EH (cell line): ENCODE measurements at regions not wholly inside any gene's neighbourhood (a gene's known extent, or its start where the extent isn't known, plus 50 kb on each side); places are given as distances from the start of the nearest gene placed in this dataset.
"Not testable (repeated sequence)": the region's sequence is repeated elsewhere in the genome, so short reads cannot be mapped to it uniquely, and the experiment has no call there.

ENCODE experiments used
- DNase-seq: peaks from one replicate; pipeline ENCODE4 v3.0.0-alpha.2; 2015; ENCODE audit warnings: low read depth

DNA sequence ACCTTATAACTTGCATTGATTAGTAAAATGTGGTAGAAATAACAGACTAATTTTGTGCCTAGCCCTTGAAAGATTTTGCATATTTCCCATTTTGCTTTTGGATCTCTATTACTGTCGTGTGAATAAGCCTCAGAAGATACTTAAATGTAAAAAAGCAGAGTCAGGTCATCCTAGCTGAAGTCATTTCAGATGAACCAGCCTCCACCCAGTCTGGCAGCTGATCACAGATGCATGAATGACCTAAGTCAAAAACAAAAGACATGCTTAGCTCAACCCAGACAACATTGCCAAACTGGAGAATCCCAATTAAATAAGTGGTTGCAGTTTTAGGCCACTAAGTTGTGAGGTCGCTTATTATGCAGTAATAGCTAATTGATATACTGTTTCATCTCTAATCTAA lies 349.9 kb downstream of the C12orf50 start:
- no peak for DNase-seq

DNA sequence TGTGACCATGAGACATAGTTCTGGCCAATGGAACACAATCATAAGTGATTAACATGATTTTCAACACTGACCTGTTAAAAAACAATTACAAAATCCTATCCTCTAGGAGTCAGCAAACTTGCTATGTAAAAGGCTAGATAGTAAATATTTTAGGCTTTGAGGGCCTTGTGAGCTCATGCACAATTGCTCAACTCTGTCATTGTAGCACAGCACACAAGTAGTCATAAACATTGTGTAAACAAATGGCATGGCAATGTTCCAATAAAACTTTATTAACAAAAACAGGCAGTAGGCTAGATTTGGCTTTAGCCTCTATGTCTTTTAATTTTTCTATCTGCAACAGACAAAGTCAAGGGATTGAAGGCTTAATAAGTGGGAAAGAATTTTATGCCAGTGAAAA lies 350.7 kb downstream of the C12orf50 start:
- DNase-seq, result no peak

DNA sequence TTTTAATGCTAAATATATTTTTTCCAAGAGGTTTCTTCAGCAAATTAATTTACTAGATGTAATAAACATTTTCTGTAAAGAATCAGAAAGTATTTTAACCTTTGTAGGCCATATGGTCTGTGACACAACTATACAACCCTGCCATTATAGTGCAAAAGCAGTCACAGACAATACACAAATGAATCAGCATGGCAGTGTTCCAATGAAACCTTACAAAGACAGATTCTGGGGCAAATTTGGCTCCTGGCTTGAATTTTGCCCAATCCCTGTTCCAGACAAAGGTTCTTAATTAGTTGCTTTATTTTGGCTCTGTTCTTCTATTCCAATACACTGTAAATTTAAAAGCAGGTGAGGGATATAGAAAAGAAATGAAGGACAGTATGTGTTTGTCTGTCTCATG lies 352.5 kb downstream of the C12orf50 start:
- DNase-seq, result no peak

DNA sequence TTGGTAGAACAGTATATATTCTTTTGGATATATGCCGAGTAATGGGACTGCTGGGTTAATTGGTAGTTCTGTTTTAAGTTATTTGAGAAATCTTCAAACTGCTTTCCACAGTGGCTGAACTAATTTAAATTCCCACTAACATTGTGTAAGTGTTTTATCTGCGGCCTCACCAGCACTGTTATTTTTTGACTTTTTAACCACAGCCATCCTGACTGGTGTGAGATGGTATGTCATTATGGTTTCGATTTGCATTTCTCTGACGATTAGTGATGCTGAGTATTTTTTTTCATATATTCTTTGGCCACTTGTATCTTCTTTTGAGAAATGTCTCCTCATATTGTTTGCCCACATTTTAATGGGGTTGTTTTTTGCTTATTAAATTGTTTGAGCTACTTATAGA lies 357.4 kb downstream of the C12orf50 start:
- DNase-seq, result no peak

DNA sequence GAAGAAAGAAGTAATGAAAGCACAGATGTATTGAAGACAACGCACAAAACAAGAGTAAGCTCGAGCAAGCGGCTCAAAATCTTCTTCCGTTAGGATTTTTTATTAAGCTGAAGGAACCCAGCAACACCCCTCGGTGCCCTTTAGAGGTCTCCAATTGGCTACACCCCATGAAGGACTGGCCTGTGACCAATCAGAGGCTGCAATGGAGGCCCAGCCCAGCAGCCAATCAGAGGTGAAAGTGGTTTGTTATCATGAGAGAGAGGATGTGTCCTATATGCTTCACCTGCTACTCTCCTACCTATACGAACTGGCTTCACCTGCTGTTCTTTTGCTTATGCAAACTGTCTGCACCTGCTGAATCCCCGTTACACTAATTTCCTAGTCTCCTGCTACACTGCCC lies 358.8 kb downstream of the C12orf50 start:
- DNase-seq, result no peak

DNA sequence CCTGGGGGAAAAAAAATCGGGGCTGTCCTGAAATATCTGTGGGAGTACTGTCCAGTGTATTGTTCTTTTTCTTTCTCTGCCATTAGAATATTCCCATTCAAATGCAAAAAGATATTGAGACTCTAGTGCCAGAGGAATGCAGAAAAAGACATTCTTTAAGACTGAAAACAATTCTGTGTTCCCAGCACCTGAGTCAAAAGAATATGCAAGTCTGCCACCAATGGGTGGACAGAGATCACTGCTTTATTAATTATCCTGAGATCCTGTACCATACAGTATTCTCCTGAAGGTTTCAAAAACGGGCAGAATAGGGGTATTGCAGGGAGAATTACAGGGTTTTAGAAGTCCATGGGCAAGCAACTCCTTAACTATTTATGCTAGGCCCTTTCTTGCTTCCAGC lies 361.8 kb downstream of the C12orf50 start:
- no peak for DNase-seq

DNA sequence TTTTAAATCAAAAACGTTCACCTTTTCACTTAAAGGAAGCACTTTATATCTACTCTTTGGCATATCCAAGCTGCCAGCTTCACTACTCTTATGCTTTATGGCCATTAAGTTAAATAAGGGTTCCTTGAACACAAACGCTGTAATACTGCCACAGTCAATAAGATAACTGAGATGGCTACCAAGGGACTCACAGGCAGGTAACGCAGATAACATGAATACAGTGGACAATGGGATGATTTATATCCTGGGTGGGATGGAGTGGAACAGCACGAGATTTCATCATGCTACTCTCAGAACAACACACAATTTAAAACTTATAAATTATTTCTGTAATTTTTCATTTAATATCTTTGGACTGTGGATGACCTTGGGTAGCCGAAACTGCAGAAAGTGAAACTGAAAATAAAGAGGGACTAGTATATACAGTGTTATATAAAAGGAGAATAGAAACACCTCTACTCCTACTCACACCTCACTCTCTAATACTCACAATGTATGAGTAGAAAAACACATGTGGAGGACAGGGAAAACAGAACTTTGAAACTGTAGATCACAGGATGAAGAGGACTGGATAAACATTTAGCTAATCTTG lies 367.3 kb downstream of the C12orf50 start:
- DNase-seq, result no peak

DNA sequence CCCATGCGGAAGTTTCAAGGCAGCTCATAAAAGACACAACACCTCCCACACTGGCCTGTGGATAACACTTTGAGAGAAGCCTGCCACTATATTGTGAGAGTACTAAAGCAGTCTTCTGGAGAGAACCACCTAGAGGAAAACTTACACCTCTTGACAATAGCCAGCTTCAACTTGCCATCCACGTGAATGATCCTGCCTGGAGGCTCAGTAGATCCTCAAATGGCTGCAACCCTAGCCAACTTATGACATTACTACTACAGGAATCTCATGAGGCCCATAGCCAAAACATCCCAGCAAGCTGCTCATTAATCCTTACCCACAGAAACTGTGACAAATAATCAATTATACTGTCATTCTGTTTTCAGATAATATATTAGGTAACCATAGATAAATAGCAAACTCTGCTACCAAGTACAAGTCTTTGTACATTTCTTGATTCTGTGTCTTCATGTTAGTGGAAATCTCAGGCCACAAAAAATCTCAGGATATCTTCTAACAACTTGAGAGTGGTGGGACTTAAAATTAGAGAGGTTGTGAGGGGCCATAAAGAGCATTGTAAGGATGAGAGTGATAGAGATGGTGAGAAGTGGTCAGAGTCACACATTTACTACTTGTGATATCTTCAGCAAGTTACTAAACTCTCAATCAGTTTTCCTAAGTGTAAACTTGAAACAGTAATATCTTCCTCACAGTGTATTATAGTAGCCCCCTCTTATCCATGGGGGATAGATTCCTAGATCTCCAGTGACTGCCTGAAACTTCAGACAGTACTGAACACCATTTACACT lies 368.0 kb downstream of the C12orf50 start:
- no peak for DNase-seq

DNA sequence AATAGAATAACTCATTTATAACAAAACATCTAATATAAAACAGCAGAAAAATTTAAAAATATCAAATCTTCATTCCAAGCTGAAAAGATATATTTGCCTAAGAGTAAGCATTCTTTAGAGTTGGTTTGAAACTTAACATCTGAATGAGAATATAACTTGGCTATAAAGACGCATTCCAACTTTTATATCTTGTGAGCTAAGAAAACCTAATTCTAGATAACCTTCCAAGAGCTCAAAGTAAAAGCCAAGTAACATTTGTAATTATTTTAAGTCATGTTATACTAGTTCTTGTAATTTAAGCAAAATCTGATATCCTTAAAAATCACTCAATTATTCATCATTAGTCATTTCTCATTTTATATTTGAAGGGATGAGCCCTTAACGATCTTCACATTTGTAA lies 368.9 kb downstream of the C12orf50 start:
- no peak for DNase-seq

DNA sequence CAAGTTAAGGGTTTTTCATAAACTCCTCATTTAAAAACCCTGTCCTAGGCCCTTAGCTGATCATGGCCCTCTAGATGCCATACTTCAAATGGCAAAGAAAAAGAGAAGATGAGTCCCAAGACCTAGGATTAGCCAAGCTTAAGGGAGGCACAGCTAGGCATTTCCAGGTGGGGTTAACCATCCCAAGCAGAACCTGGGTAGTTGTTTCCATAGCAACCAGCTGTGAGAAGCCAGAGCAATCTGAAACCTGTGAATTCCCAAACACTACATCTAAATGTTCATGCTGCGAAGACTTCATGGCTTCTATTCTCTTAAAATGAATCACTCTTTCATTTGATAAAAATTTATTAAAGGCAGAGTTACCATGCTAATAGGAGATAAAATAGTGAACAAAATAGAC lies 372.9 kb downstream of the C12orf50 start:
- no peak for DNase-seq

DNA sequence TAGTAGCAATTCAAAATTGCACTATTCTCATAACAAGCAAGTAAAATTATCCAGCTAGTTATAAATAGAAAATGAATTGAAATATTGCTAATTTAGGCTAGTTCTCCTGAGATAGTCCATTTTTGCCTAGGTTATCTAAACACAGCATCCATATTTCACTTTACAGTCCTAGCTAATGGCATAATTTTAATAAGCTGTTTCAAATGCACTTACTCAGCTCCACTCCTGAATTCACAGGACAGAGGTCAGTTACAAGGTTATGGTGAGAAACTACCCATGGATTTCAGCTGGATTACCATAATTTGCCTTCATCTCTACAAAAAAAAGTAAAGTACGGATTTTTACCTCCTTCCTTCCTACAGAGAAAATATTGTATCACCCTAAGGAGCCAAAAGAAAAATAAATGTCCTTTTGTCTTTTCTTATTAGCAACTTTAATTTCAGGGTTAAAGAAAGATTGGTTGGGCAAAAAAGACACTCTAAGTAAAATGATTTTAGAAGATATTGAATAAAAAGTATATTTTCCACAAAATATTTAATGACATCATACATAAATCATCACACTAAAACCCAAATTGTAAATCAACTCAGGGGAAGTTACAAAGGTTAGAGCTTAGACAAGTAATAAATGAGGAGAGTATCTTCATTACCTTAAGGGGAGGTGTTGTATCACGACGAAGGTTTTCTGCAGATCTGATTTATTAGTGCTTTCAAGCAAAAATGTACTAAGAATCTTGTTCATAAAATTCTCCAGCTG lies 377.4 kb downstream of the C12orf50 start:
- no peak for DNase-seq

DNA sequence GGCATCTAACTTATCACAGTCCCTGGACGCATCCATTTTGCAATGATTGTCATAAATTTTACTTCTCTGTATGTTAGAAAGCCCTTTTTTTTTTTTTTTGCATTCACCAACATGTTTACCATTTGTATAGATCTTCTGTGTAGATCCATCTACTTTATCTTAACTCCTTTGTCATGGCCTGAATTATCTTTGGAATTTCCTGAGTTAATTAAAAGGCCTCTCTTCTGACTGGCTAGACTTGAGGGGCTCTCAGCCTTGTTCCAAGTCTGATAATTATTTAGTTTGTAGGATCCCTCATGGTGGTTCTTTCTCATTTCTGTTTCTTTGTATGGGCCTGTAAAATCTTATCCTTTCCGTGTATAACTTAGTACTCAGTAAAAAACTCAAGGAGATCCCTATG lies 387.0 kb downstream of the C12orf50 start:
- DNase-seq, result no peak

DNA sequence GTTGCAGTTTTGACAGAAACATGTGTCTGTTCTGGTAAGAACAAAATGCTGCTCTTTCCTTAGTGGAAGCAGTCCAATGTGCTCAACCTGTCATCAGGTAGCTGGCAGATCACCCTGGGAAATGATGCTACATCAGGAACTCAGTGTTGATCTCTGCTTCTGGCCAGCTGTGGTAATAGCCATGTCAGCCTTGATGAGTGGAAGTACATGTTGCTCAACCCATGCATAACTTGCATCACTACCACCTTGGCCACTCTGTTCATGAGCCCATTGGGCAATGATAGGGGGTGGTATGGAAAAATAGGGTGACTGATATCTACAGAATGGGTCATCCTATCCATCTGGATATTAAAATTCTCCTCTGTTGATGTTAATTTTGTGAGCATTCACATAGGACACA lies 411.0 kb downstream of the C12orf50 start:
- no peak for DNase-seq

DNA sequence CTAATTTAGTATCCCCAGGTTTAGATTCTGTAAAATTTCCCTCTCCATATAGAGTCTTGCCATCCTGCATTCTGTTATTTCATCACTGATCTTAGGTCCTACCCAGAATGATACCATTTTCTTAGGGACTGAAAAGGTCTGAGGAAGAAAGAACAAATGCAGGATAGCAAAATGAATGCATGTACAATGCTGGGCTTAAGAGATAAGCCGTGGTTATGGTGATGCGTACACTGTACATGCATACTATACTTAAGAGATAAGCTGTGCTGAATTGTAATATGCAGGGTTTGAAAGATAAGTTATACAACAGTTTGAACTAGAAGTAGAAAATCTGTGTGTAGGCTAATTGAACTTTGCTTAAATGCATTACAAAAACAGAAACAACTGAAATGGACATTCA lies 416.2 kb downstream of the C12orf50 start:
- no peak for DNase-seq

DNA sequence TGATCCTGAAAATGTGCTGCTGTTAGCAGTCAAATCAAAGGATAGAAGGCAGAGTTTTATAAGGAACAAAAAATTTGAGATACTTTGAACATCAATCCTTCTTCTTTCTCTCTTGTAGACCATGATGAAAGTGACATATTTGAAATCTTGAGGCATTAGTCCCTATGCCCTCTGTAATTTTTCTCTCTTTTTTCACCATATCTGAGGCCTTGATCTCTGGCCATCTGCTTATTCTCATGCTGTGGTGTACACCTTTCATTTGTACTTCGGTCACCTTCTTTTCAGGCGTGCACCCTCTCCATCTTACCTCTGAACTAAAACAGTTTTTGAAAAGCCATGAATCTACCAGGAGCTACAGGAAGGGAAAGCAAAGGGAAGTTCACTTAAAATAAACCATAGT lies 420.9 kb downstream of the C12orf50 start:
- DNase-seq, result no peak

DNA sequence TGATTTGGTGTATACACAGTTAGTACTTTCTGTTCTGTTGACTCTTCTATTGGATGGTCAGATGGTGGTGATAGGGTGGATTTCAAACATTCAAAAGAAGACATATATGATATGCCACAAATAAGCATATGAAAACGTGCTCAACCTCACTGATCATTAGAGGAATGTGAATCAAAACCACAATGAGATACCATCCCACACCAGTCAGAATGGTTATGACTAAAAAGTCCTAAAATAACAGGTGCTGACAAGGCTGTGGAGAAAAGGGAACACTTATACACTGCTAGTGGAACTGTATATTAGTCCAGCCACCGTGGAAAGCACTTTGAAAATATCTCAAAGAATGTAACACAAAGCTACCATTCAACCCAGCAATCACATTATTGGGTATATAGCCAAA lies 425.5 kb downstream of the C12orf50 start:
- no peak for DNase-seq

DNA sequence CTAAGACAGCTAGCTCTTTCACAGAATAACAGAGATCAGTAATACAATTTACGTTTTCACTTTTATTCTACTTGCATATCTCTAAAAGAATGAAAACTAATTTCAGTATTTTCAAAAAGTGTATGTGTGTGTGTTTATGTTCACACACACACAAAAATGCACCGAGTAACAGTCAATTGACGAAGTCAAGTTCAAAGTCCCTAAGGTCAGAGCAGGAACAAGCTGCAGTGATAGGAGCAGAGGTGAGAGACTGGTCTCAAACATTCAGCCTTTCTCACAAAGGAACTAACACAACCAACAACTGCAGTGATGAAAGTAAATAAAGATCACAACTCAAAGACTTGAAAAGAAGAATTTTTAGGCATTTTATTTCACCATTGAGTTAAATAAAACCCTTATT lies 429.7 kb downstream of the C12orf50 start:
- no peak for DNase-seq

DNA sequence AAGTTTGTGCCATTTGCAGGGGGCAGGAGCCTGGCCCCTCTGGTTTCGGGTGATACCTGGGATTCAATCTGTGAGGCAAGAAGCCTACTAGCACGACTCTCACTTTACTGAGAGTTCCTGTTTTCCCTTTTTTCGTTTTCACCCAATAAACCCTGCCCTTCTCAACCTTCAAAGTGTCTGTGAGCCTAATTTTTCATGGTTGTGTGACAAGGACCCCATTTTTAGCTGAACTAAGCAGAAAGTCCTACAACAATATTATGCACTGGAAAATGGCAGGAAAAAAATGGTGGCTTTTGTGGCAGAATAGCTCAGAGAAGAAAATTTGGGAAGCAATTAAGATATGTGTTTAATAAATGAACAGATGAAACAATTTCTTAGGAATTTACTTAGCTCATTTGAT lies 432.1 kb downstream of the C12orf50 start:
- DNase-seq, result no peak

DNA sequence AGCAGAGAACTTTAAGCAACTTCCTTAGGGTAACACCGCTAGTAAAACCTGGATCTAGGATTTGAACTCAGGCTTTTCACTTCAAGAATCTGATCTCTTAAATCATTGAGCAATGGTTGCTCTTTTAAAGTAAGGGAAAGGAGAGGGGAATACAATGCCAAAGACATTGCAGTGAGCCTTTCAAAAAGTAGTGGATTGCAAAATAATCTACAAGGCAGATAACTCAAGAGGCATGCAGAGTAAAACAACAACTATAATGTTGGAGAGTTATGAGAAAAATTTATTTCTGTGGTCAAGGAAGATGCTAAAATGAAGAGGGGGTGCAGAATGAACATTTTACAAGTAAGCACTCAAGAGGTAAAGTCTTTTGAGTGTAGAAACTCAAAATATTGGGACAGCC lies 432.6 kb downstream of the C12orf50 start:
- DNase-seq, result no peak

DNA sequence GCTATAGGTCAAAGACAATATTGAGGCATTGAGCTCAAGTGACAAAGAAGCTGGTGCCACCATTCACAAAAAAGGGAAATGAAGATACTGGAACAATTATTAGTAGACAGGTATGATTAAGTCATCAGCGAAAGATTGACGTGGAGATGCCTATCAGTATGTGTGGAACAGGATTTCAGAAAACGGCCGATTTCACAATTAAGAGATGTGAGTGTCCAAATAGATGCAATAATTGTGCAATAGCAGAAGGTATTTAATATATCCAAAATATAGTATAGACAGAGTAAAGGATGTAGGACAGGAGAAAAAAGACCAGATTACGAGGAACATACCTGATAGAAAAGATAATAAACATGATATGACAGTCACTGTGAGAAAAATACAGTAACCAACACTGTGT lies 433.1 kb downstream of the C12orf50 start:
- no peak for DNase-seq

DNA sequence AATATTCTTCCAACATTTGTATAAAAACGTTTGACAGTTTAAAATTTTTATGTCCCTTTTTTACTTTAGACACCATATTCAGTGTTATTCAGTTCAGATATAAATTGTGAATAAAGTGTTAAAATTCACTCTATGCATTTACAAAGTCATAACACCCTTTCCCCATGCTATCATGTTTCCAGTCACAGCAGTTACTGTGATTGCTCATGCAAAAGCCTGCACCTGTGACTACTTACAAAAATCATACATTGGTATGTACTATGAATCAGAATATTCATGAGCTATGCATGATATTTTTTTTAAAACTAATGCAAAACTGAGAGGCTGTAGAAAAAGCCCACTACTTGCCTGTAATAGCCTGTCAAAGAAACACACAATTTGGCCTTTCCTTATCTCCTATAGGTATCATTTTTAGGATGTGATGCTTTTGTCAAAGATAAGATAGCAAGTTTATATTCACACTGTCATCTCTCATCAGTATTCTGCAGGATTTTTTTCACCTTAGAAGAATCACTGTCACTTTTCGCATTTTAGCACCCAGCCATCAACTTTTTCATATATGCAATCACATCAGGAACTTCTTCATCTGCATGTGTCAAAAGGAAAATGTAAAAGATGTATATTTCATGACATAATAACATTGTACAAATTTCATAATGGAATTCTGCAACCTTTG lies 443.2 kb downstream of the C12orf50 start:
- no peak for DNase-seq

DNA sequence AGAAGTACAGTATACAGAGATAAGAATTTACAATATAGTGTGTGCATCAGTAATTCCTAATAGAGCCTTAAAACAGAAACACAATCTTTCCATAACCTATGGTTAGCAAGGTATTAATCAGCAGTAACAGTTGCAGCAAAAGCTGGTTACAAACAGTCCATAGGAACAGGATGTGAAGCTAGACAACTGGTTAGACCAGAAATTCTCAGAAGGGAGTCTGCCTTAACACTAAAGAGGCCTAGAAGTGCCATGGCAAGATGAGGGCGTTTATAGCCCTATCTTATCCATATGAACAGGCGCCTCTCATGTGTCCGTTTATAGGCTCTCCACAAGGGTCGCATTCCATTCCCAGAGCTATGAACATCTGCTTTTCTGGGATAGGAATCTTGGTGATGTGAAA lies 450.1 kb downstream of the C12orf50 start:
- DNase-seq, result not testable (repeated sequence)

DNA sequence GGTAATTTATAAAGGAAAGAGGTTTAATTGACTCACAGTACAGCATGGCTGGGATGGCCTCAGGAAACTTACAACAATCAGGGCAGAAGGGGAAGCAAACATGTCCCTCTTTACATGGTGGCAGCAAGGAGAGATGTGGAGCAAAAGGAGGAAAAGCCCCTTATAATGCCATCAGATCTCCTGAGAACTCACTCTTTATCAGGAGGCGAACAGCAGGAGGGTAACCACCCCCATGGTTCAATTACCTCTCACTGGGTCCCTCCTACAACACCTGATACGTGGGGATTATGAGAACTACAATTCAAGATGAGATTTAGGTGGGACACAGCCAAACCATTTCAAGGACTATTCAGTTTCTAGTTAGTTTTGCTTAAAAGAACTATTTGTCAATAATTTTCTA lies 453.3 kb downstream of the C12orf50 start:
- DNase-seq, result no peak
